Lower leg skin (tissue), 3 donors: ENCODE measurements at regions not wholly inside any gene's neighbourhood (a gene's known extent, or its start where the extent isn't known, plus 50 kb on each side); places are given as distances from the start of the nearest gene placed in this dataset.

Experiments used
- CTCF ChIP-seq, 3 donors: fragments of 450-650 bp; IDR thresholded peaks; one replicate each; pipeline ENCODE4 v1.5.1; 2016; ENCODE audit warnings: antibody characterized with exemption in 3 of 3, mild to moderate bottlenecking in 3 of 3, moderate library complexity in 2 of 3
- POLR2A ChIP-seq, 2 donors: fragments of 450-650 bp; IDR thresholded peaks; one replicate each; pipeline ENCODE4 v1.6.1; 2016 to 2017; ENCODE audit warnings: antibody characterized with exemption in 2 of 2, mild to moderate bottlenecking in 1 of 2, moderate library complexity in 1 of 2

GRCh38 chr5:100275631-100276030 lies 259.5 kb upstream of the FAM174A start:
- no peak for TF ChIP-seq CTCF (IDR thresholded peaks at IDR 0.05)
- no peak for TF ChIP-seq POLR2A (IDR thresholded peaks at IDR 0.05)
